Fibroblast of skin of right biceps (primary cell): ENCODE measurements at regions not wholly inside any gene's neighbourhood (a gene's known extent, or its start where the extent isn't known, plus 50 kb on each side); places are given as distances from the start of the nearest gene placed in this dataset.

Experiments
- DNase-seq: peaks from one replicate; pipeline ENCODE4 v3.0.0-alpha.2; 2013

- peak; percentile 25 for DNase-seq
These were observed 124.3 kb upstream of the ESRRG start for GRCh38 chr1:216847397-216848036.

GRCh38 chr1:216846339-216846738 lies 123.1 kb upstream of the ESRRG start:
- DNase-seq, result no peak

- DNase-seq, result no peak
These were observed 120.2 kb upstream of the ESRRG start for GRCh38 chr1:216843409-216843808.

- DNase-seq, result no peak
These were observed 117.9 kb upstream of the ESRRG start for GRCh38 chr1:216841165-216841564.

GRCh38 chr1:216836316-216836715 lies 113.1 kb upstream of the ESRRG start:
- DNase-seq, result no peak

- no peak for DNase-seq
These were observed 110.3 kb upstream of the ESRRG start for GRCh38 chr1:216833509-216833908.

- DNase-seq, result no peak
These were observed 109.0 kb upstream of the ESRRG start for GRCh38 chr1:216832192-216832591.

GRCh38 chr1:216830424-216831210 lies 107.4 kb upstream of the ESRRG start:
- no peak for DNase-seq

- no peak for DNase-seq
These were observed 104.0 kb upstream of the ESRRG start for GRCh38 chr1:216827251-216827650.

- DNase-seq, result no peak
These were observed 103.4 kb upstream of the ESRRG start for GRCh38 chr1:216826646-216827045.

- DNase-seq, result no peak
These were observed 103.0 kb upstream of the ESRRG start for GRCh38 chr1:216826214-216826613.

GRCh38 chr1:216825557-216825956 lies 102.3 kb upstream of the ESRRG start:
- DNase-seq, result no peak

GRCh38 chr1:216824511-216824910 lies 101.3 kb upstream of the ESRRG start:
- no peak for DNase-seq

- no peak for DNase-seq
These were observed 100.5 kb upstream of the ESRRG start for GRCh38 chr1:216823731-216824130.

- DNase-seq, result no peak
These were observed 99.3 kb upstream of the ESRRG start for GRCh38 chr1:216822480-216822879.

GRCh38 chr1:216820345-216820744 lies 97.1 kb upstream of the ESRRG start:
- DNase-seq, result no peak

GRCh38 chr1:216818284-216818683 lies 95.1 kb upstream of the ESRRG start:
- DNase-seq, result no peak

- peak; percentile 22 for DNase-seq
These were observed 92.3 kb upstream of the ESRRG start for GRCh38 chr1:216815260-216816131.

GRCh38 chr1:216814576-216815259 lies 91.5 kb upstream of the ESRRG start:
- DNase-seq, result no peak

GRCh38 chr1:216812966-216813365 lies 89.7 kb upstream of the ESRRG start:
- peak; percentile 10 for DNase-seq

- no peak for DNase-seq
These were observed 86.4 kb upstream of the ESRRG start for GRCh38 chr1:216809649-216810048.

- no peak for DNase-seq
These were observed 84.5 kb upstream of the ESRRG start for GRCh38 chr1:216807696-216808095.

GRCh38 chr1:216805953-216806352 lies 82.7 kb upstream of the ESRRG start:
- DNase-seq, result no peak
